HG02678 (cell line): ENCODE measurements at regions not wholly inside any gene's neighbourhood (a gene's known extent, or its start where the extent isn't known, plus 50 kb on each side); places are given as distances from the start of the nearest gene placed in this dataset.

Experiments
- ATAC-seq: cut with Tn5 transposase; IDR thresholded peaks from one replicate; pipeline ENCODE4 v1.9.1; 2021; ENCODE audit warnings: mild to moderate bottlenecking, moderate library complexity; ENCODE audit not compliant: unreplicated experiment

DNA sequence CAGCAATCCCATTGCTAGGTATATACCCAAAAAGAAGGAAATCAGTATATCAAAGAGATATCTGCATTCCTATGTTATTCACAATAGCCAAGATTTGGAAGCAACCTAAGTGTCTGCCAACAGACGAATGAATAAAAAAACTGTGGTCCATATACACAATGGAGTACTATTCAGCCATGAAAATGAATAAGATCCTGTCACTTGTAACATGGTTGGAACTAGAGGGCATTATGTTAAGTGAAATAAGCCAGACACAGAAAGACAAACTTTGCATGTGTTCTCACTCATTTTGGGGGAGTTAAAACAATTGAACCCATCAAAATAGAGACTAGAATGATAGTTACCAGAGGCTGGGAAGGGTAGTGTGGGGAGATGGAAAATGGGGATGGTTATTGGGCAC lies 323.5 kb upstream of the NFE2L3 start:
- no peak for ATAC-seq

- no peak for ATAC-seq
These were observed 322.3 kb upstream of the NFE2L3 start for GRCh38 chr7:25829663-25830062.

DNA sequence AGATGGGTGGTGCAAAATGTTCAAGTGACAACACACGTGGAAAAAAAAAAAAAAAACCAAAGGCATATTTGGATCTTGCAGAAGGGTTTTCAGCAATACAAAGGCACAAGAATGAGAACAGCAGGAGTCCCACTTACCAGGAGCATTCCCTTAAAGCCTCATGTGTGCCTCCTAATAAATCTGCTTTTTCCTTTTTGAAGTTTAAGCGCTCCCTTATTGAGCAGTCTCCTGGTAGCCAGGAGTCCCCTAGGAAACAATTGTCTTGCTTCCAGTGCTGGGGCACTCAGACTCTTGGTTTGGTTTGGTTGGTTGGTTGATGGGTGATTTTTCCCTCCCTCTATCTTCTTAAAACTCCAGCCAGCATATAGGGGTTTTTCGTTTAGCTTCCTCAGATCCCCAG lies 321.8 kb upstream of the NFE2L3 start:
- no peak for ATAC-seq

- no peak for ATAC-seq
These were observed 320.8 kb upstream of the NFE2L3 start for GRCh38 chr7:25831062-25831691.

- ATAC-seq = no peak
These were observed 320.1 kb upstream of the NFE2L3 start for GRCh38 chr7:25831831-25832411.

DNA sequence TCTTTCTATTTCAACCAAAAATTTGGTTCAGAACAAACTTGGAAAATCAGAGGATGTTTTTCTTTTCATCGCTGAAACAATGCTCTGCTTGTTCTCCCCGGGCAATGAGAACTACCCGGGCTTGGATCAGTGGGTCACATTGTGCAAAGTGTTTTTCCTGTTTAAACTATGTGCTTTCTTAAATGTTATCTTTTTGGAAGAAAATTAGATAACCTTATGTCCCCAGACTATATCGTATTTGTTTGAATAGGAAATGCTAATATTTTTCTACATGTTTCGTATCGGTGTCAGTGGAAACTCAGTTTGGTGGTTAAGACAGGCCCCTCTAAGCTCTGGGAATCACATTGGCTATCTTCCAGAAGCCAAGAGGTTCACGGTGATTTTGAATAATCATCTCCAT lies 319.5 kb upstream of the NFE2L3 start:
- no peak for ATAC-seq

DNA sequence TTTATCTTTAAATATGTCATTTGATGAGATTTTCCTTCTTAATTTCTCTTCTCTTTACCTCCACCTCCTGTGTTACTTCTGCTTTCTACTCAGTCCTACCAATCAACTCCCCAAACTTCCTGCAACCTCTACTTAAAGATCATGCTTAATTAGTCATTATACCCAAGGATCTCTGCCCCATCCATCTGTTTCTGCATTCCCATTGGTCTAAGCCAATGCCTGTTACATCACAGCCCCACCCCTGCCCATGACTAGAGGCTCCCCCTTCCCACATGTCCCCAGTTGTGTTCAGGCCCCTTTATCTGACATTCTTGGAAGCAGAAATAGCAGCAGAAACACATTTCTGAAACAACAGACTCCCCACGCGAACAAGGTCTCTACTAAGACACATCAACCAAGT lies 319.1 kb upstream of the NFE2L3 start:
- no peak for ATAC-seq

- no peak for ATAC-seq
These were observed 317.9 kb upstream of the NFE2L3 start for GRCh38 chr7:25834050-25834449.

DNA sequence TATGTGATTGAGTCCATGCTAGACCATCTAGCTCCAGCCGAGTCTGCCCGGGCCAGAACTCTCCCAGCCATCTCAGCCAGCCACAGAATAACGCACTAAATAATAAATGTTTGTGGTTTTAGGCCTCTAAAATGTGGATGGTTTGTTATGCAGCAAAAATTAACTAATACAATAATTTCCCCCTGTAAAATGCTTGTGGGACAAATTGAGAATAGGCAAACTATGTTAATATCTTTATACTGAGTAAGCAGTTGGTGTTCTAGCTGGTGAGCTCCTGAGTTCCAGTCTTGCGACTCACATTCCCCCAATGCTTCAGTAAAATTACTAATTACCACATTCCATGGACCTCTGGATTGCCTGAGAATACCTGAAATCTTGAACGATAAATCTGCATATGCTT lies 316.8 kb upstream of the NFE2L3 start:
- no peak for ATAC-seq

GRCh38 chr7:25839084-25839769 lies 312.8 kb upstream of the NFE2L3 start:
- ATAC-seq = no peak

GRCh38 chr7:25840209-25840792 lies 311.7 kb upstream of the NFE2L3 start:
- ATAC-seq = no peak

GRCh38 chr7:25841575-25841974 lies 310.4 kb upstream of the NFE2L3 start:
- ATAC-seq = no peak

DNA sequence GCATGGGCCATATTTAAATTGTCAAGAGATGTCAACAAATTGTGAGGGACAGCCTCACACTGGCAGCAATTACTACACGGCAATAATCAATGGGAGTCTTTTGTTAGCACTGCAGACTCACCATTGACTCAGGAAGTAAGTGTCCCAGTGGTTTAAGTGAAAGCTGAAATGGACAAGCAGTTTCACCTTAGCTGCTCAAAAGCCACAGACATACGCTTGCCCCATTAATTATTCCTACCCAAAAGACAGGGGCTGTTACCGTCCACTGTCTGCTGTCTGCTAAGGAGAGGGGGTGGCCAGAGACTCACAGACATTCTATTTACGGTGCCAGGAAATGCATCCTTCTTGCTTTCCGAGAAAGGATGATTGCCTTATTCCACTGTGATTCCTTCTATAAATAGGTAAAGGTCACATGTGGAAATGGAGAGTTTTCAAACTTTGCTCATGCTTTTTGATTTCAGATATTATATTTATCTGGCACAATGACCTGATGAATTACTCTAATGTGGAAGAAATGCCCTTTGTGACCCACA lies 309.7 kb upstream of the NFE2L3 start:
- ATAC-seq = no peak

- no peak for ATAC-seq
These were observed 308.5 kb upstream of the NFE2L3 start for GRCh38 chr7:25843467-25843866.

- ATAC-seq = no peak
These were observed 307.7 kb upstream of the NFE2L3 start for GRCh38 chr7:25844102-25844870.

- no peak for ATAC-seq
These were observed 306.5 kb upstream of the NFE2L3 start for GRCh38 chr7:25845464-25845863.

- ATAC-seq = no peak
These were observed 305.3 kb upstream of the NFE2L3 start for GRCh38 chr7:25846722-25847121.

DNA sequence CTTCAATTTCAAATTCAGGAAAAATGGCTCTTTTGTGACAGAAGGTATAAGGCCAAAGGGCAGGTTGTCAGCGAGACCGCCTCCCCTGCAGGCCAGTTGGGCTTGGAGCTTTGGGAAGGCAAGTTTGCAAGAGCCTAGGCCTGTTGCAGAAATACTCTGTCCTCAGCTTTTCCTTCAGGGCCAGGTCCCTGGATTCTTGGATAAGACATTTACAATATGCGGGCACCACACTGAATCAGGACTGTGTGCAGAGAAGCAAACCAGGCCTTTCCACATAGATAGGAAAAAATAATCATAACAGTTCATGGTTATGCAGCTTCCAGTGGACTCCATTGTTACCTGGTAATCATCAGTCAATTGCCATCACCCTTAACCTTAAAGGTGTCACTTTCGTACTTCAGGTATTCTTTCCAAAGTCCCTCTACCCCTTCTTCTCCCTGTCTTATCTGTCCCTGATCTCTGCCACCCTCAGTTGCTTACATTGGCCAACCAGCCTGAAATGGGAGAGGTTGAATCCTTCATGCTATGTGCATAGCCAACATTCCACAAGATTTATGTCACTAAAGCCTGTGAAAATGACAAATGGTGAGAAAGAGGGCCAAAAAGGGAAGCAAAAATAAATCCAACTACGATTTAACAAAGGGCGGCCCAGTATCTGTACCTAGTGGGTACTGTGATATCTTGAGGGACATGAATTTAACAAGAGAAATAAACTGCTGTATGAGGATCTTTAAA lies 304.5 kb upstream of the NFE2L3 start:
- no peak for ATAC-seq

DNA sequence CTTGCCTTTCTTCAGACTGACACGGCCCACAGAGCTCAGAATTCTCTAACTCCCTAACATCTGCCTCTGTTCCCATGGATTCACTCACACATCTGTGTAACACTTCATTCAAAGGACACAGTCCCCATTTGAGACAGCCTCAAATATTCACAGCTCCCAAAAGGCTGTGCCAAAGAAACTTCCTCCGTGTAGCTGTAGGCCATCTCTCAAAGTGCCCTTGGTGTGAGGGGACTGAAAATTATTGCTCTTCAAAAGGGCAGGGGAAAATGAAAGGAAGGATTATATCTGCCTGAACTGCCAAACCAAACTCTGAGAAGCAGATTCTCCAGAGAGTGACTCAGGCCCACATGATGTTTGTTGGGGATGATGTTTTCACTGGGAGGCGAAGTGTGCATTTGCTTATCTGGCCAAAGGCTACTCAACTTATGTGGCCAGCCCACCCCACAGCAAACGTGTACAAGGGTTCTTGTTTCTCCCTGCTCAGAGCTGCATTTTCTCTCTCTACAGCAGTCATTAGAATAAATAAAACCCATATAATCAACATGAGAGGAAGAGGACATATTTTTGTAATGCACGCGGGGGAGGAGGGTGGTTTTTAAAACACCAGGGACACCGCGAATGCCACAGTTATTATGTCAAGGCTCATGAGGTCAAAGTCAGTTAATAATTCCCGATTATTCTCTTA lies 302.4 kb upstream of the NFE2L3 start:
- ATAC-seq = no peak

DNA sequence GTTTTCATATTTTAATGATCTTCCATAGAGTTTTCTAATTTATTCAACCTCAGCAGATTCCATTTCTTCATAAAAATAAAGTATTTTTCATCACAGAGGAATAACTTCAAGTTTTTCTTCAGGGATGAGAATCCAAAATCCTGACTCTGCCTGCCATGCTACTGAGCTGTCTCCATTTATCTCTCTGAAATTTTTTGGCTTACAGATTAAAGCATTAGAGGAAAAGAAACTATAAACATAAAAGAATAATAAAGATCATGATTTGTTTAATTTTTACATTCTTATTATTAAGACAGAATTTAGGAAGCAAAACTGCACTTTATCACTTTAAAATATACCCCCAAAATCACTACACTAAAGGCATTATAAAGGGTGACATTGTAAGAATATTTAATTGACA lies 301.8 kb upstream of the NFE2L3 start:
- no peak for ATAC-seq
